OCI-LY7 (cell line): ENCODE measurements at regions not wholly inside any gene's neighbourhood (a gene's known extent, or its start where the extent isn't known, plus 50 kb on each side); places are given as distances from the start of the nearest gene placed in this dataset.

Experiments used
- EZH2phosphoT487 ChIP-seq: fragments of 200-600 bp; sonication (generic); IDR thresholded peaks from 2 replicates; pipeline ENCODE4 v1.6.1; 2018; ENCODE audit warnings: low read depth, borderline replicate concordance, mild to moderate bottlenecking, mixed run types, antibody characterized with exemption, low read length, moderate library complexity, mixed read lengths
- TF ChIP-seq, protein P1 (sequence below): fragments of 200-600 bp; sonication (generic); conservative IDR thresholded peaks from 2 replicates; pipeline ENCODE4 v1.5.1; 2014; ENCODE audit warnings: mild to moderate bottlenecking, antibody characterized with exemption, low read length, moderate library complexity, mixed read lengths

DNA sequence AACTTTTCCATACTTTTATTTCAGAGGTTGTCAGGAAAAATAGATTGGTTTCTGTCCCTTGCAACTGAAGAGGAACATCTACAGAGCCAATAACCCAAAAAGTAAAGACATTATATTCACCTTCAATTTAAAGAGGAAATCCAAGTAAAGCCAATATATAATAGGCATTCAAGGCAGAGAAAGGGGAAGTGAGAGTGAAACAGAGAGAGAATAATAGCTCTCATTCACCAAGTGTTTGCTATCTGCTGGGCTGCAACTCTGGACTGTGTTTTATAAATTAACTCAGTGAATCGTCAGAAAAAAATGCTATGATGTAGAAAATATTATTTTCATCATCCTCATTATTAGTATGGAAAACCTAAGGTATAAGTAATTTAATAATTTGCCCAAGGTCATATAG lies 448.5 kb downstream of the TRAM1L1 start:
- TF ChIP-seq, protein P1, sequence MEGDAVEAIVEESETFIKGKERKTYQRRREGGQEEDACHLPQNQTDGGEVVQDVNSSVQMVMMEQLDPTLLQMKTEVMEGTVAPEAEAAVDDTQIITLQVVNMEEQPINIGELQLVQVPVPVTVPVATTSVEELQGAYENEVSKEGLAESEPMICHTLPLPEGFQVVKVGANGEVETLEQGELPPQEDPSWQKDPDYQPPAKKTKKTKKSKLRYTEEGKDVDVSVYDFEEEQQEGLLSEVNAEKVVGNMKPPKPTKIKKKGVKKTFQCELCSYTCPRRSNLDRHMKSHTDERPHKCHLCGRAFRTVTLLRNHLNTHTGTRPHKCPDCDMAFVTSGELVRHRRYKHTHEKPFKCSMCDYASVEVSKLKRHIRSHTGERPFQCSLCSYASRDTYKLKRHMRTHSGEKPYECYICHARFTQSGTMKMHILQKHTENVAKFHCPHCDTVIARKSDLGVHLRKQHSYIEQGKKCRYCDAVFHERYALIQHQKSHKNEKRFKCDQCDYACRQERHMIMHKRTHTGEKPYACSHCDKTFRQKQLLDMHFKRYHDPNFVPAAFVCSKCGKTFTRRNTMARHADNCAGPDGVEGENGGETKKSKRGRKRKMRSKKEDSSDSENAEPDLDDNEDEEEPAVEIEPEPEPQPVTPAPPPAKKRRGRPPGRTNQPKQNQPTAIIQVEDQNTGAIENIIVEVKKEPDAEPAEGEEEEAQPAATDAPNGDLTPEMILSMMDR: no peak
- no peak for TF ChIP-seq EZH2phosphoT487
